PFSK-1 (cell line): ENCODE measurements at regions not wholly inside any gene's neighbourhood (a gene's known extent, or its start where the extent isn't known, plus 50 kb on each side); places are given as distances from the start of the nearest gene placed in this dataset.

Experiments
- POLR2AphosphoS5 ChIP-seq: IDR thresholded peaks from 2 replicates; pipeline ENCODE4 v1.6.1; 2012; ENCODE audit warnings: low read depth, mild to moderate bottlenecking, control low read depth, low read length, moderate library complexity
- REST ChIP-seq, 2 experiments: IDR thresholded peaks; 2 replicates each; pipeline versions ENCODE4 v1.6.1 to v1.8.0; 2011 to 2012; ENCODE audit warnings: low read depth in 2 of 2, low read length in 2 of 2, control low read depth in 1 of 2, inconsistent platforms in 1 of 2, mild to moderate bottlenecking in 1 of 2, moderate library complexity in 1 of 2; ENCODE audit not compliant: insufficient read depth in 1 of 2
- SIN3A ChIP-seq: IDR thresholded peaks from 2 replicates; pipeline ENCODE4 v1.6.1; 2012; ENCODE audit warnings: mild to moderate bottlenecking, low read length, moderate library complexity, borderline replicate concordance; ENCODE audit not compliant: insufficient read depth

DNA sequence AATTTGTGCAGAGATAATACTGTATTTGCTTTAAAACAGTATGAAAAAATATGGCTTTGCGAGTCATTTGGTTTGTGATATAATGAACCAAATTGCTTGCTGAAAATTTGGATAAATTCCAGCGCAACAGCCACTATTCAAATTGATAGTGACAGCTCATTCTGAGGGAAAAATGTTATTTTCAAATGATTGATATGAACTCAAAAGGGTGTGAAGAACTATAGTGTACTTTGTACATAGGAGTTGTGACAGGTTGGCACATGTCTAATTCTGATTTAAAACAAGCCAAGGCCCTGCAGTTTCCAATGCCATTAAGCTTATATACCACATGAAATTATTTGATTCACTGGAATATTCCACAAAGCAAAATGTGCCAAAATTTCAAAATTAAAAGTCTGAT lies 1628.9 kb upstream of the AGA start:
- TF ChIP-seq REST (IDR thresholded peaks at IDR 0.05; ENCODE audit: insufficient read depth in 1 of 2, low read depth in 2 of 2, low read length in 2 of 2) (no peak), SIN3A (no peak), POLR2AphosphoS5 (no peak)
